B cell (primary cell): ENCODE measurements at regions not wholly inside any gene's neighbourhood (a gene's known extent, or its start where the extent isn't known, plus 50 kb on each side); places are given as distances from the start of the nearest gene placed in this dataset.

ENCODE experiments used
- CTCF ChIP-seq: fragments of 200-600 bp; IDR thresholded peaks from one replicate; pipeline ENCODE4 v1.8.0; 2022; ENCODE audit warnings: antibody characterized with exemption, mild to moderate bottlenecking
- EZH2 ChIP-seq: IDR thresholded peaks from 2 replicates; pipeline ENCODE4 v1.6.1; 2012; ENCODE audit warnings: borderline replicate concordance, low read depth, mild to moderate bottlenecking, moderate library complexity, low read length; ENCODE audit not compliant: insufficient read depth, poor library complexity, severe bottlenecking

- TF ChIP-seq CTCF (no peak), EZH2 (no peak)
Observed at GRCh38 chrX:39205467-39205866, 404.2 kb downstream of the MID1IP1 start.
